HG03571 (cell line): ENCODE measurements at regions not wholly inside any gene's neighbourhood (a gene's known extent, or its start where the extent isn't known, plus 50 kb on each side); places are given as distances from the start of the nearest gene placed in this dataset.

Experiments
- ATAC-seq: cut with Tn5 transposase; IDR thresholded peaks from one replicate; pipeline ENCODE4 v1.9.1; 2021; ENCODE audit not compliant: unreplicated experiment

GRCh38 chr4:181162266-181162665 lies 1080.9 kb upstream of the TENM3 start:
- ATAC-seq: no peak

GRCh38 chr4:181162676-181163075 lies 1080.5 kb upstream of the TENM3 start:
- ATAC-seq: no peak

- no peak for ATAC-seq
These were observed 1076.3 kb upstream of the TENM3 start for GRCh38 chr4:181166742-181167399.

- no peak for ATAC-seq
These were observed 1075.0 kb upstream of the TENM3 start for GRCh38 chr4:181168011-181168805.

DNA sequence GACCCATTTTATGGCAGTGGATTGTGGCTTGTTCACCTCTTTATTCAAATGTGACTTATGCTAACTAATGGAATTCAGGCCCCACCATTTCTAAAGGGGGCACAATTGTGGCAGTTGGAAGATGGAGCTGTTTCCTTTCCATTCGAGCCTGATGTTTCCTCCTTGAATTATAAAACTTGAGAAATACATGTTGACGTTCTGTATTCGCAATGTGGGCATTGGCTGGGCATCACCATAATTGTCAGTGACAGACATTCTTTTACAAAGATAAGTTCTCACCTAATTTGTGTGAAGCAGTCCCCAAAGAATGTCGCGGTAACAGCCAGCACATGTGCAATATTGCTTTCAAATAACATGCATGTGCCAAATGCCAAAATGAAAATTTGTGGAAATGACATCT lies 1070.2 kb upstream of the TENM3 start:
- ATAC-seq: no peak

- no peak for ATAC-seq
These were observed 1066.9 kb upstream of the TENM3 start for GRCh38 chr4:181176306-181176705.

DNA sequence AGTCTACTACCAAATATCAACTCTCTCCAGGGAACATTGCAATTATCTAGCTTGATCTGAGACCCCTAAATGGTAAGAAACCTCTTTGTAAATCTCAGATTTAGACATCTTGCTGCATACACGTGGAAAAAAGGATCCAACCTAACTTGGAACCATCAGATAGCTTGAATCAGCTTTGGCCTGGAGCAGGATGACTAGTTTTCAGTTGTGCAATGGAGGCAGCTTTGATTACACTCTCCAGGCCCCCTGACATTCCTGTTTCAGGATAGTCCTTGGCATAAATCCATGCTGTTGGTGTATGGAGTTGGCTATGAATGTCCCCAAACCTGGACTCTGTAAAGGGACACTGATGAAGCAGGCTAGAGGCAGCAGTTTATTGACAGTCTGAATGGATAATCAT lies 1061.9 kb upstream of the TENM3 start:
- no peak for ATAC-seq

- no peak for ATAC-seq
These were observed 1053.5 kb upstream of the TENM3 start for GRCh38 chr4:181189751-181190150.

DNA sequence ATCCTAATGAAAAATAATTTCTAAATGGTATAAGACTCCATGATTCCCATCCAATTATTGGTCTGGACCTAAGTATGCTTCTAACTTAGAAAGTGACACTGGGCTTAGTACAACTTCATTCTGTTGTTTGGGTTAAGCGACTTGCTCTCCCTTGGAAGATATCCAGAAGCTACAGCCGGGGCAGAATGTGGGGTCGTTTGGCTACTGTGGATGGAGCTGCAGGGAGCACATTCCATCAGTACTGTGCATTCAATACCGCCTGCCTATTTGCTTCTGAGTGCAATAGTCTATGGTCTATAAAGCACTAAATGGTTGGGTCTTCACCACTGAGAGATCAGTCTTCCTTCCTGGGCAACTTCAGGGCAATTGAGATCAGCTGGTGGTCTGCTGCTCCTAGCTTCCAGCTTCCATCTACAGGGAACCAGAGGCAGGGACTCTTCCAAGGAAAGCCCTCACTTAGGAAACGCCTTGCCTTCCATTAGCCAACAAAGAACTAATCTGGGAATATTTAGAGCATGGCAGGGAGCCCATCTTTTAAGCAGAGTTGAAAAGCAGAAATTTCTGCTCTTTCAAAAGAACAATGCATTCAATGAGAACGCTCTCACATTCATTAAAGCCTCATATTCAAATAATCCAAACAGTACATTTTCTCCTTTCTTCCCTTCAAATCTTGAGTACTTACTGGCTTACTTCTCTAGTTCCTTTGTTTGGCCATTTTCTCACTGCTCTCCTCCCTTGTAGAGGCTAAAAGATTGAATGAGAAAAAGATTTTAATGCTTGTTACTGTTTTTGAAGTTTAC lies 1049.9 kb upstream of the TENM3 start:
- ATAC-seq: no peak

GRCh38 chr4:181194096-181194495 lies 1049.1 kb upstream of the TENM3 start:
- no peak for ATAC-seq

DNA sequence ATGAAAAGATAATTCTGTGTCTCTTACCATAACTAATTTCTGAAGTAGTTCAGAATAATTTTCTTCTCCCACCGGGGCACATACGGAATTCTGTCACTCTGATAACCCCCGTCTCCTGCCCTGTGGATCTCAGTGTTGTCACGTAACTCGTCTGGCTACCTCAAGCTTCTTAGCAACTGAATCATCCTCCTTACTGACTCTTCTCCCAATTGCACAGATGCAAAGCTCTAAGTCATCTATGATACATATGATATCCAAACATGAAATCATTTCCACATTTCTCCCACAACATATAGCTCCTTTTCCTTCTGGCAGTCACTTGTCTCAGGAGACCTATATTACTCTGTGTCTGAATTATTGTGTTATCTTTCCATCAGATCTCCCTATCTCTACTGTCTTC lies 1043.1 kb upstream of the TENM3 start:
- ATAC-seq: no peak

DNA sequence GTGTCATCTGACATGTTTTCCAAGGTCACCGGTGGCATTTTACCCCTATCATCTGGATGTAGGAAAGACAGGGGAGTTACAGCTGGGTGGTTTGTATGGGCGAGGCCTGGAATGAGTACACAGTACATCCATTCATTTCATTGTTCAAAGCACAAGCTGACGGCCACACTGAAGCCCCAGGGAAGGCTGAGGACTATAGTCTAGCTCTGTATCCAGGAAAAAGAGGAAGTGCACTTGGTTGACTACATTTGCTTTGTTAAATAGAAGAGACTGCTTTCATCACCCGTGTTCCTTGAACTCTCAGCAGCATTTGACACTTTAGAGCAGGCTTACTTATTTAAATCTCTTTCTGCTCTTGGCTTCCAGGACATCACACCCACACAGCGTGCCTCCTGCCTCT lies 1041.0 kb upstream of the TENM3 start:
- no peak for ATAC-seq

DNA sequence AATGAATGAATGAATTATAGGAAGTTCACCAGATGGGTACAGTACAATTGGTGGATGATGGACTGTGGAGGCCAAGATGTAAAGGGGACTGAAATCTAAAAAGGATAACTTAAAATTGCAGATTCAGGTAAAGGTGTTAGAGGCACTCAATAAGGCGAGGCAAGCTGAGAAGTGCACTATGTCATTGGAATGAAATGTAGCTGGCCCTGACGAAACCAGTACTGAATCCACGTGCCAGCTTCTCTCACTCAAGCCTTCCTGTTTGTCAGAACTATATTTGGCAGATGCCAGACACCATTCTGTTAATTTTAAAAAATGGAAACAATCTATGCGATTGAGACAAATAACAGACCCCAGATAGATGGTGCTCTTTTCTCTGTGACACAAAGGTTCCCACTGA lies 1039.1 kb upstream of the TENM3 start:
- ATAC-seq: no peak

DNA sequence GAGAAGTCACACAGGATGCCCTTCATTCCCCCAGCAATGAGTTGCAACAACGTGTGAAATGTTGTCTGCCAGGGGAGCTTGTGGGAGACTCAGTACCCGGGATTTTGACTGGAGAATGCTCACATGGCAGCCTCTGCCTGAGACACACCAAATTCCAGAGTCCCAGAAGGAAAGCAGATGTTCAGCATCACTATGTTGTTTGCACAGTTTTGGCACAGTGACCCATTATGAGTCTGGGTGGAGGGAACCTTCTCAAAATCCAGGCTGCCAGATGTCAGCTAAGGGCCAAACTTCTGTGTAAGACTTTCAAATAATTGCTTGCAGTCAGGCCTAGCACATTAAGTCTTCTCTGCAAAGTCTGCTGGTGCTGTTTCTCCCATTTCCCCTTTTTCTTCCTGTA lies 1029.7 kb upstream of the TENM3 start:
- no peak for ATAC-seq

- ATAC-seq: no peak
These were observed 1026.7 kb upstream of the TENM3 start for GRCh38 chr4:181216501-181216900.

- no peak for ATAC-seq
These were observed 1023.3 kb upstream of the TENM3 start for GRCh38 chr4:181219783-181220416.

GRCh38 chr4:181224852-181225251 lies 1018.4 kb upstream of the TENM3 start:
- ATAC-seq: no peak

- no peak for ATAC-seq
These were observed 1017.5 kb upstream of the TENM3 start for GRCh38 chr4:181225616-181226261.

- ATAC-seq: no peak
These were observed 1008.1 kb upstream of the TENM3 start for GRCh38 chr4:181234951-181235680.

DNA sequence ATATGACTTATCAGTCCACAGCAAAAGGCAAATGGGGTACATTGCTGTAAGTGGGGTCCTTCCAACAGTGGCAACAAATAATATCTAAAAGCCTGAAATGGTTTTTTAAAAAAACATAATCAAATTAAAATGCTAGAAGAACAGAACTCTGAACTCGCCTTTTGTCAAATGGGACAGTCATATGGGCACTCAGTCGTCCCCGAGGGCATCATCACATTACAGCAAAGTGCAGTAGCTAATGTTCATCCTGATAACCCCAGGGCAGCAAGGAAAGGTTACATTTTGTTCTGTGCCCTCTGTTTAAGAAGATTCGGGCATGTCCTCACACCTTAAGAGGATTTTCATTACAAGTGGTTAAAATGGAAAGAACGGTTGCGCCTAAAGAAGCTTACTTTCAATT lies 997.9 kb upstream of the TENM3 start:
- no peak for ATAC-seq
